OCI-LY1 (cell line): ENCODE measurements at regions not wholly inside any gene's neighbourhood (a gene's known extent, or its start where the extent isn't known, plus 50 kb on each side); places are given as distances from the start of the nearest gene placed in this dataset.

Experiments
- H2AFZ ChIP-seq: fragments of 200-600 bp; sonication (generic), shearing (Covaris generic); 2 replicates; pipeline ENCODE4 v1.6.0; 2014; ENCODE audit warnings: antibody characterized with exemption, mild to moderate bottlenecking, low read length
- H3F3A ChIP-seq: fragments of 200-600 bp; sonication (generic), shearing (Covaris generic); 2 replicates; pipeline ENCODE4 v1.6.0; 2014; ENCODE audit warnings: mild to moderate bottlenecking, antibody characterized with exemption, low read length, moderate library complexity; ENCODE audit not compliant: insufficient read depth
- H3K27ac ChIP-seq: fragments of 200-600 bp; sonication (generic); 2 replicates; pipeline ENCODE4 v1.5.1; 2014; ENCODE audit warnings: low read length, mixed run types, mild to moderate bottlenecking, low read depth; ENCODE audit not compliant: poor library complexity, severe bottlenecking
- H3K27me3 ChIP-seq: fragments of 200-600 bp; sonication (generic); 2 replicates; pipeline ENCODE4 v1.6.0; 2014; ENCODE audit warnings: antibody characterized with exemption, mild to moderate bottlenecking, low read length, moderate library complexity; ENCODE audit not compliant: insufficient read depth
- H3K36me3 ChIP-seq: fragments of 200-600 bp; sonication (generic); 2 replicates; pipeline ENCODE4 v1.6.1; 2014; ENCODE audit warnings: mild to moderate bottlenecking, antibody characterized with exemption, low read length, moderate library complexity, mixed read lengths; ENCODE audit not compliant: insufficient read depth
- H3K4me1 ChIP-seq: fragments of 200-600 bp; sonication (generic); 2 replicates; pipeline ENCODE4 v1.5.1; 2014; ENCODE audit warnings: mild to moderate bottlenecking, low read length, moderate library complexity; ENCODE audit not compliant: insufficient read depth, severe bottlenecking
- H3K4me2 ChIP-seq: fragments of 200-600 bp; sonication (generic), shearing (Covaris generic); 2 replicates; pipeline ENCODE4 v1.6.1; 2014; ENCODE audit warnings: low read length
- H3K4me3 ChIP-seq: fragments of 200-600 bp; sonication (generic); 2 replicates; pipeline ENCODE4 v1.5.1; 2014; ENCODE audit warnings: low read length, low read depth, mild to moderate bottlenecking, mixed read lengths; ENCODE audit not compliant: poor library complexity, severe bottlenecking
- H3K79me2 ChIP-seq: fragments of 200-600 bp; shearing (Covaris generic); 2 replicates; pipeline ENCODE4 v1.6.1; 2016; ENCODE audit warnings: mixed run types, low read length, mixed read lengths; ENCODE audit not compliant: insufficient read depth
- H3K9ac ChIP-seq: fragments of 200-600 bp; sonication (generic), shearing (Covaris generic); 2 replicates; pipeline ENCODE4 v1.6.1; 2014; ENCODE audit warnings: mild to moderate bottlenecking, low read length, mixed read lengths
- H3K9me2 ChIP-seq: fragments of 200-600 bp; sonication (generic), shearing (Covaris generic); 2 replicates; pipeline ENCODE4 v1.6.1; 2014; ENCODE audit warnings: low read depth, mild to moderate bottlenecking, low read length, mixed read lengths
- H3K9me3 ChIP-seq: fragments of 200-600 bp; shearing (Covaris generic); 2 replicates; pipeline ENCODE4 v1.6.1; 2014; ENCODE audit warnings: low read length, mixed read lengths
- H4K20me1 ChIP-seq: fragments of 200-600 bp; sonication (generic), shearing (Covaris generic); 2 replicates; pipeline ENCODE4 v1.6.0; 2016; ENCODE audit warnings: mild to moderate bottlenecking, low read length; ENCODE audit not compliant: insufficient read depth
- EZH2 ChIP-seq: fragments of 200-600 bp; sonication (generic), shearing (Covaris generic); IDR thresholded peaks from 2 replicates; pipeline ENCODE4 v1.8.0; 2017; ENCODE audit warnings: borderline replicate concordance, mixed run types, mild to moderate bottlenecking, antibody characterized with exemption, low read length, moderate library complexity, mixed read lengths
- TF ChIP-seq, protein P1 (sequence below): fragments of 200-600 bp; sonication (generic), shearing (Covaris generic); IDR thresholded peaks from 2 replicates; pipeline ENCODE4 v1.5.1; 2017; ENCODE audit warnings: mild to moderate bottlenecking, antibody characterized with exemption, low read length, moderate library complexity, mixed read lengths

DNA sequence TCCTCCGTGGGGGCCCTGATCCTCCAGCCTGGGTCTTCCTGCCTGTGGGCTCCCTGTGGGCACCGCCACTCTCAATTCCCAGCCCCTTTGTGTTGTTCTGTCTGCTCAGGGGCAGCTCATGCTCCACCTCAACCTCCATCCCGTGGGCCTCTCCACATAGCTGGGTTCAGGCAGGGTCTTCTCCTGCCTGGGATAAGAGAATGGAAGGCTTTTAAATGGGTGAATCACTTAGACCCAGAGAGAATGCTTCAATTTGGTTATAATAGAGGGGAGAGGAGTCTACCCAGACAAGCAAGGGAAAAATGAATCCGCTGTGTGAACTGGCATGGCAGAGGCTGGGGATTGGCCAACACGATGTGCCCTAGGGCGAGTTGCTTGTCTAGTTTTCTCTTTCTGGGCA, 138.4 kb upstream of the MYCN start:
- Histone ChIP-seq H3K36me3 (no peaks in the 10 kb centered on the region), H2AFZ (no peak overlapping the region), H3K79me2 (no peaks in the 10 kb centered on the region), H3K4me3 (no peak overlapping the region), H3K4me2 (no peak overlapping the region), H3K27me3 (no peaks in the 10 kb centered on the region), H3K27ac (no peak overlapping the region), H3F3A (no peaks in the 10 kb centered on the region), H3K9ac (no peak overlapping the region), H3K9me3 (no peaks in the 10 kb centered on the region), H3K4me1 (no peaks in the 10 kb centered on the region), H4K20me1 (no peaks in the 10 kb centered on the region), H3K9me2 (no peaks in the 10 kb centered on the region)
- TF ChIP-seq, protein P1, sequence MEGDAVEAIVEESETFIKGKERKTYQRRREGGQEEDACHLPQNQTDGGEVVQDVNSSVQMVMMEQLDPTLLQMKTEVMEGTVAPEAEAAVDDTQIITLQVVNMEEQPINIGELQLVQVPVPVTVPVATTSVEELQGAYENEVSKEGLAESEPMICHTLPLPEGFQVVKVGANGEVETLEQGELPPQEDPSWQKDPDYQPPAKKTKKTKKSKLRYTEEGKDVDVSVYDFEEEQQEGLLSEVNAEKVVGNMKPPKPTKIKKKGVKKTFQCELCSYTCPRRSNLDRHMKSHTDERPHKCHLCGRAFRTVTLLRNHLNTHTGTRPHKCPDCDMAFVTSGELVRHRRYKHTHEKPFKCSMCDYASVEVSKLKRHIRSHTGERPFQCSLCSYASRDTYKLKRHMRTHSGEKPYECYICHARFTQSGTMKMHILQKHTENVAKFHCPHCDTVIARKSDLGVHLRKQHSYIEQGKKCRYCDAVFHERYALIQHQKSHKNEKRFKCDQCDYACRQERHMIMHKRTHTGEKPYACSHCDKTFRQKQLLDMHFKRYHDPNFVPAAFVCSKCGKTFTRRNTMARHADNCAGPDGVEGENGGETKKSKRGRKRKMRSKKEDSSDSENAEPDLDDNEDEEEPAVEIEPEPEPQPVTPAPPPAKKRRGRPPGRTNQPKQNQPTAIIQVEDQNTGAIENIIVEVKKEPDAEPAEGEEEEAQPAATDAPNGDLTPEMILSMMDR: no peak
- no peak for TF ChIP-seq EZH2

DNA sequence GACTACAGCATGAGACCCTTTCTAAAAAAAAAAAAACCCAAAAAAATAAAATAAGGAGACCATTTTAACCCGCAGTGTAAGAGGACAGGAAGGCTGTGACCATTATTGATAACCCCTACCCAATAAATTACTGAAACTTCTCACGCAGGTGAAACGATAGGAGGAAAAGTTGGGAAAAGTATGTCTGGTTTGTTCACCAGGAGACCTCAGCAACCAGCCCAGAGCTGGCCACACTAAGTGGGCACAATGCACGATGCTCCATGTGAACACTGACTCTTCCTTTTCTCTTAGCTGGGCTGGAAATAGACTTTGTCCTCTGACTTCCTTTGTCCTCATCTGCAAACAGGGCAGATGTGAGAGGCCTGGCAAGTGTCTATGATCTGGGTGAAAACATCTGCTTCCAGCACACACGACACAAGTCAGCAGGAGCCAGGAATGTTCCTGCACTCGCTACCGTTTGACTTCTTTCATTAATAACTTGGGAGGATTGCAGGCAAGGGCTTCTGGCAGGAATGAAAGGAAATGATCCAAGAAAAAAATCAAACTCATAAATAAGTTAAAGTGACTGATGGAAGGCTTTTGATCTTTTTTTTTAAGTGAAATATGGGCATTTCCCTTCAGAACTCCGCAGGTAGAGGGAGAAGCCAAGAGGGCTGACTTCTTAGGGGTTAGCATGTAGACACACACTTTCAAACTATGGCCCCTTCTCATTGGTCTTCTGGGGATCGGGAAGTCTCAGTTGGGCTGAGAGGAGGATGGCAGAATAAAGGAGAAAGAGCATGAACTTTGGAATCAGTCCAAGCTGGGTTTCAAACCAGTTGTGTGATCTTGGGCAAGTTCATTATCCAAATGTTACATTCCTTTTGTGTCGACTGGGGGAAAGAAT, 137.4 kb upstream of the MYCN start:
- Histone ChIP-seq H4K20me1 (no peaks in the 10 kb centered on the region), H3K9me2 (no peaks in the 10 kb centered on the region), H3K36me3 (no peaks in the 10 kb centered on the region), H3K79me2 (no peaks in the 10 kb centered on the region), H2AFZ (no peak overlapping the region), H3K9me3 (no peaks in the 10 kb centered on the region), H3K4me2 (no peak overlapping the region), H3K27ac (no peak overlapping the region), H3K9ac (no peak overlapping the region), H3K4me1 (no peaks in the 10 kb centered on the region), H3K4me3 (no peak overlapping the region), H3F3A (no peaks in the 10 kb centered on the region), H3K27me3 (no peaks in the 10 kb centered on the region)
- TF ChIP-seq, protein P1: no peak
- no peak for TF ChIP-seq EZH2

DNA sequence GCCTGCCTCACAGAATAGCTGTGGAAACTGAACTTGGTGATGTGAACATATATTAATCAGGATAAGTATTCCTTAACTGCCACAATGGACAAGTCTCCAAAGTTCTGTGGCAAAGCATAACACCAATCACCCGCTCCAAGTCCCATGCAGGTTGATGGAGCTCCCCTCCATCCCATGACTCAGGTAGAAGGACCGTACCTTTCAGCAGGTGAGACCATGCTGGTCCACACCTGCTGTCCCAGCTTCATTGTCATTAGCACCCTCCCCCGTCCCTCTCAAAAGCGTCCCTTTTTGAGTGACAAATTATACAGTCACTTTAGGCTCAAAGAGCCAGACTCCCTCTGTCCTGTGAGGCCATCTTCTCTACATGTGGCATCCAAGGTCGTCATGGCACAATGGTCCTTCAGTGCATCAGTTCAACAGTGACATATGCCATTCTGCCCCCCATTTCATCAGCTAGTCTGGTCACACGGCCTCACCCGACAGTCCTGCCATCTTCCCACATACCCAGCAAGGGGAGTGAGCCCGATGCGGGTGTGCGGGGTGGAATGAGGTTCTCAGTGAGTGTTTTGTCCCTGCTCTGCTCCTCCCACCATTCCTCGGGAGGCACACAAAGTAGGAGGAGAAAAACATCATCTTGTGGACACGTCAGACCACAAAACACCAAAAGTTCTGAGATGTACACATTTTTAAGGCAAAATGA, 136.7 kb upstream of the MYCN start:
- Histone ChIP-seq H3K4me1 (no peaks in the 10 kb centered on the region), H3K9me3 (no peaks in the 10 kb centered on the region), H3K27ac (no peak overlapping the region), H3K36me3 (no peaks in the 10 kb centered on the region), H3K9me2 (no peaks in the 10 kb centered on the region), H2AFZ (no peak overlapping the region), H3F3A (no peaks in the 10 kb centered on the region), H3K27me3 (no peaks in the 10 kb centered on the region), H3K4me3 (no peak overlapping the region), H3K9ac (no peak overlapping the region), H4K20me1 (no peaks in the 10 kb centered on the region), H3K79me2 (no peaks in the 10 kb centered on the region), H3K4me2 (no peak overlapping the region)
- TF ChIP-seq EZH2: no peak
- TF ChIP-seq, protein P1: no peak
